Mesenchymal stem cell (in vitro differentiated cells and primary cell): ENCODE measurements at regions not wholly inside any gene's neighbourhood (a gene's known extent, or its start where the extent isn't known, plus 50 kb on each side); places are given as distances from the start of the nearest gene placed in this dataset.
A peak's percentile ranks its signal among the peaks of the same experiment; 100 is the strongest.

Experiments
- DNase-seq: peaks from one replicate; pipeline ENCODE4 v3.0.0-alpha.2; 2013
- H2AFZ ChIP-seq: one replicate; pipeline ENCODE4 v1.6.1; 2013; ENCODE audit warnings: low read depth, mild to moderate bottlenecking, control low read depth, inconsistent platforms, low read length, moderate library complexity
- H2AK5ac ChIP-seq: 2 replicates; pipeline ENCODE4 v1.6.1; 2013; ENCODE audit warnings: low read length, moderate library complexity, mild to moderate bottlenecking, inconsistent platforms; ENCODE audit not compliant: severe bottlenecking
- H2BK120ac ChIP-seq: one replicate; pipeline ENCODE4 v1.6.1; 2013; ENCODE audit warnings: low read depth, mild to moderate bottlenecking, inconsistent platforms, low read length, moderate library complexity
- H2BK12ac ChIP-seq, 2 experiments: one replicate each; pipeline ENCODE4 v1.6.1; 2013; ENCODE audit warnings: inconsistent platforms in 2 of 2, low read length in 2 of 2, mild to moderate bottlenecking in 2 of 2, moderate library complexity in 2 of 2, control low read depth in 1 of 2
- H2BK15ac ChIP-seq: one replicate; pipeline ENCODE4 v1.6.1; 2013; ENCODE audit warnings: mild to moderate bottlenecking, low read depth, inconsistent platforms; ENCODE audit not compliant: poor library complexity, severe bottlenecking
- H2BK5ac ChIP-seq: 2 replicates; pipeline ENCODE4 v1.6.1; 2013; ENCODE audit warnings: low read depth, mild to moderate bottlenecking, low read length, control low read depth, inconsistent platforms; ENCODE audit not compliant: poor library complexity, severe bottlenecking
- H3K14ac ChIP-seq, 2 experiments: one replicate each; pipeline ENCODE4 v1.6.1; 2013; ENCODE audit warnings: inconsistent platforms in 2 of 2, low read length in 2 of 2, control low read depth in 1 of 2, mild to moderate bottlenecking in 1 of 2, moderate library complexity in 1 of 2
- H3K18ac ChIP-seq, 2 experiments: one replicate each; pipeline ENCODE4 v1.6.1; 2013; ENCODE audit warnings: inconsistent platforms in 2 of 2, low read length in 2 of 2, control low read depth in 1 of 2, low read depth in 1 of 2, mild to moderate bottlenecking in 1 of 2
- H3K23ac ChIP-seq, 2 experiments: one replicate each; pipeline ENCODE4 v1.6.1; 2013; ENCODE audit warnings: inconsistent platforms in 2 of 2, low read length in 2 of 2, mild to moderate bottlenecking in 2 of 2, moderate library complexity in 2 of 2, control low read depth in 1 of 2
- H3K27ac ChIP-seq: 2 replicates; pipeline ENCODE4 v1.5.1; 2013; ENCODE audit warnings: mild to moderate bottlenecking, moderate library complexity, low read length, control low read depth, inconsistent platforms; ENCODE audit not compliant: poor library complexity, severe bottlenecking
- H3K27me3 ChIP-seq, 2 experiments: 2 replicates each; pipeline versions ENCODE4 v1.6.1 to v1.7.0; 2013; ENCODE audit warnings: low read length in 2 of 2, mild to moderate bottlenecking in 2 of 2, moderate library complexity in 2 of 2, control low read depth in 1 of 2, inconsistent platforms in 1 of 2; ENCODE audit not compliant: control insufficient read depth in 1 of 2, insufficient read depth in 1 of 2
- H3K36me3 ChIP-seq, 2 experiments: 2 replicates each; pipeline versions ENCODE4 v1.6.1 to v1.7.0; 2013; ENCODE audit warnings: low read length in 2 of 2, control low read depth in 1 of 2, inconsistent platforms in 1 of 2, low read depth in 1 of 2, mild to moderate bottlenecking in 1 of 2; ENCODE audit not compliant: insufficient read depth in 2 of 2, control insufficient read depth in 1 of 2
- H3K4ac ChIP-seq, 2 experiments: one replicate each; pipeline ENCODE4 v1.6.1; 2013; ENCODE audit warnings: inconsistent platforms in 2 of 2, low read length in 2 of 2, mild to moderate bottlenecking in 2 of 2, moderate library complexity in 2 of 2, control low read depth in 1 of 2, low read depth in 1 of 2
- H3K4me1 ChIP-seq: 2 replicates; pipeline ENCODE4 v1.6.1; 2013; ENCODE audit warnings: low read depth, low read length, control low read depth; ENCODE audit not compliant: control insufficient read depth, insufficient read depth
- H3K4me2 ChIP-seq: 2 replicates; pipeline ENCODE4 v1.6.1; 2013; ENCODE audit warnings: low read length, mild to moderate bottlenecking, inconsistent platforms; ENCODE audit not compliant: poor library complexity, severe bottlenecking
- H3K4me3 ChIP-seq, 2 experiments: 2 replicates each; pipeline versions ENCODE4 v1.5.1 to v1.7.0; 2013; ENCODE audit warnings: low read length in 2 of 2, mild to moderate bottlenecking in 2 of 2, control low read depth in 1 of 2, low read depth in 1 of 2; ENCODE audit not compliant: insufficient read depth in 1 of 2
- H3K79me1 ChIP-seq: replicated peaks from 2 replicates; pipeline ENCODE4 v1.6.1; 2013; ENCODE audit warnings: mild to moderate bottlenecking, control low read depth, low read length, inconsistent platforms; ENCODE audit not compliant: poor library complexity, severe bottlenecking
- H3K9ac ChIP-seq: 2 replicates; pipeline ENCODE4 v1.7.0; 2013; ENCODE audit warnings: mild to moderate bottlenecking, low read length, moderate library complexity
- H3K9me3 ChIP-seq: 2 replicates; pipeline ENCODE4 v1.7.0; 2013; ENCODE audit warnings: mild to moderate bottlenecking, low read length; ENCODE audit not compliant: control insufficient read depth
- H4K8ac ChIP-seq: one replicate; pipeline ENCODE4 v1.6.1; 2013; ENCODE audit warnings: inconsistent platforms, mild to moderate bottlenecking, low read length, moderate library complexity
- H4K91ac ChIP-seq: one replicate; pipeline ENCODE4 v1.6.1; 2013; ENCODE audit warnings: mild to moderate bottlenecking, low read length, inconsistent platforms
- WGBS: methylation state at CpG from one replicate; pipeline ENCODE4 v1.1.7; 2013; ENCODE audit warnings: mixed read lengths; 5-methylcytosine and 5-hydroxymethylcytosine counted together

GRCh38 chr13:82092312-82092711, 1751.4 kb upstream of the SPRY2 start:
- WGBS = 76% methylated on average over 2 of the region's 3 CpGs
- DNase-seq = no peak
- no peak overlapping the region for H2BK15ac ChIP-seq
- H2AK5ac ChIP-seq = no peak overlapping the region
- H3K27me3 ChIP-seq = no peaks in the 10 kb centered on the region
- H3K4me2 ChIP-seq = no peak overlapping the region
- no peak overlapping the region for H3K4me3 ChIP-seq
- H3K18ac ChIP-seq = no peak overlapping the region
- H3K36me3 ChIP-seq = no peaks in the 10 kb centered on the region
- H4K8ac ChIP-seq = no peak overlapping the region
- H4K91ac ChIP-seq = no peak overlapping the region
- H2BK5ac ChIP-seq = no peak overlapping the region
- H2BK12ac ChIP-seq = no peak overlapping the region
- H3K9ac ChIP-seq = no peak overlapping the region
- H3K14ac ChIP-seq = no peak overlapping the region
- no peak overlapping the region for H3K27ac ChIP-seq
- no peak overlapping the region for H3K4ac ChIP-seq
- H3K79me1 ChIP-seq = no peaks in the 10 kb centered on the region
- peaks cover 5% of the 10 kb centered on the region for H3K9me3 ChIP-seq
- no peak overlapping the region for H2BK120ac ChIP-seq
- H2AFZ ChIP-seq = no peak overlapping the region
- no peak overlapping the region for H3K23ac ChIP-seq
- no peaks in the 10 kb centered on the region for H3K4me1 ChIP-seq

- no peaks in the 10 kb centered on the region for H3K9me3 ChIP-seq
- H3K27me3 ChIP-seq = no peaks in the 10 kb centered on the region
- no peak overlapping the region for H4K91ac ChIP-seq
- H2AK5ac ChIP-seq = no peak overlapping the region
- H2BK120ac ChIP-seq = no peak overlapping the region
- no peak overlapping the region for H3K4me2 ChIP-seq
- no peak overlapping the region for H3K4ac ChIP-seq
- peak; percentile 46 for DNase-seq
- no peaks in the 10 kb centered on the region for H3K36me3 ChIP-seq
- no peak overlapping the region for H3K18ac ChIP-seq
- no peak overlapping the region for H3K14ac ChIP-seq
- H3K4me1 ChIP-seq = no peaks in the 10 kb centered on the region
- WGBS = no CpG with 5 or more reads among the region's 1 CpG
- no peak overlapping the region for H3K4me3 ChIP-seq
- H3K9ac ChIP-seq = no peak overlapping the region
- no peaks in the 10 kb centered on the region for H3K79me1 ChIP-seq
- H2BK5ac ChIP-seq = no peak overlapping the region
- H2BK15ac ChIP-seq = no peak overlapping the region
- no peak overlapping the region for H2BK12ac ChIP-seq
- H2AFZ ChIP-seq = no peak overlapping the region
- no peak overlapping the region for H4K8ac ChIP-seq
- H3K23ac ChIP-seq = no peak overlapping the region
- H3K27ac ChIP-seq = no peak overlapping the region
Measured at GRCh38 chr13:82088781-82089180, 1747.9 kb upstream of the SPRY2 start.

- no peak overlapping the region for H2AK5ac ChIP-seq
Measured at GRCh38 chr13:82076496-82076895, 1735.6 kb upstream of the SPRY2 start.

GRCh38 chr13:82070416-82070815, 1729.5 kb upstream of the SPRY2 start:
- Histone ChIP-seq H3K4me3 (no peak overlapping the region), H3K9ac (no peak overlapping the region), H2BK12ac (no peak overlapping the region), H2BK5ac (no peak overlapping the region), H3K79me1 (no peaks in the 10 kb centered on the region), H4K91ac (no peak overlapping the region), H3K4me2 (no peak overlapping the region), H3K27me3 (no peaks in the 10 kb centered on the region), H2AFZ (no peak overlapping the region), H3K4me1 (no peaks in the 10 kb centered on the region), H3K27ac (no peak overlapping the region), H2BK15ac (no peak overlapping the region), H3K9me3 (peaks cover 3% of the 10 kb centered on the region), H3K14ac (no peak overlapping the region), H3K4ac (no peak overlapping the region), H4K8ac (no peak overlapping the region), H2AK5ac (no peak overlapping the region), H3K18ac (no peak overlapping the region), H2BK120ac (no peak overlapping the region), H3K23ac (no peak overlapping the region), H3K36me3 (no peaks in the 10 kb centered on the region)
- 60% methylated on average over 1 of the region's 1 CpG for WGBS
- no peak for DNase-seq

More at GRCh38 chr13:82076496-82076895, 1735.6 kb upstream of the SPRY2 start:
- no peak overlapping the region for H2BK120ac ChIP-seq
- H3K14ac ChIP-seq = no peak overlapping the region
- WGBS = 97% methylated on average over 4 of the region's 5 CpGs
- no peak overlapping the region for H3K4me3 ChIP-seq
- H3K18ac ChIP-seq = no peak overlapping the region
- H3K36me3 ChIP-seq = no peaks in the 10 kb centered on the region
- no peak overlapping the region for H2BK15ac ChIP-seq
- H4K91ac ChIP-seq = no peak overlapping the region
- H3K4me1 ChIP-seq = no peaks in the 10 kb centered on the region
- H2BK12ac ChIP-seq = no peak overlapping the region
- no peak overlapping the region for H3K9ac ChIP-seq
- H2BK5ac ChIP-seq = no peak overlapping the region
- H2AFZ ChIP-seq = no peak overlapping the region
- no peak overlapping the region for H4K8ac ChIP-seq
- no peak overlapping the region for H3K27ac ChIP-seq
- no peaks in the 10 kb centered on the region for H3K27me3 ChIP-seq
- no peaks in the 10 kb centered on the region for H3K9me3 ChIP-seq
- no peak for DNase-seq
- H3K4me2 ChIP-seq = no peak overlapping the region
- H3K79me1 ChIP-seq = no peaks in the 10 kb centered on the region
- H3K23ac ChIP-seq = no peak overlapping the region
- no peak overlapping the region for H3K4ac ChIP-seq
